B cell (primary cell): ENCODE measurements at regions not wholly inside any gene's neighbourhood (a gene's known extent, or its start where the extent isn't known, plus 50 kb on each side); places are given as distances from the start of the nearest gene placed in this dataset.

ENCODE experiments used
- ATAC-seq: fragments of 200-7000 bp; cut with Tn5 transposase; one replicate; pipeline ENCODE4 v1.10.0; 2021; ENCODE audit warnings: low read depth, mild to moderate bottlenecking, moderate number of reproducible peaks, moderate library complexity
- CTCF ChIA-PET: fragments of 350-600 bp; sonication (Branson Sonifier 250); formaldehyde crosslinking; loops from one replicate; lab custom pipeline; 2021; ENCODE audit warnings: antibody characterized with exemption, inconsistent platforms; lab: Charles Lee
- POLR2A ChIA-PET: fragments of 350-600 bp; sonication (Branson Sonifier 250); formaldehyde crosslinking; loops from one replicate; lab custom pipeline; 2021; ENCODE audit warnings: antibody characterized with exemption; lab: Charles Lee
- DNase-seq: peaks from one replicate; pipeline ENCODE4 v3.0.0; 2013
- H2AFZ ChIP-seq: 2 replicates; pipeline ENCODE4 v1.6.1; 2012; ENCODE audit warnings: mild to moderate bottlenecking, low read depth, low read length; ENCODE audit not compliant: insufficient read depth, poor library complexity, severe bottlenecking
- H3K27ac ChIP-seq, 2 donors: 1 replicate in 1 of 2; 2 replicates in 1 of 2; pipeline ENCODE4 v1.5.1; 2012 to 2013; ENCODE audit warnings: low read length in 2 of 2, mild to moderate bottlenecking in 2 of 2, moderate library complexity in 1 of 2
- H3K27me3 ChIP-seq, 4 experiments: fragments of 200-600 bp in 1 of 4; sonication (generic) in 1 of 4; replicated peaks in 1 of 4; 1 replicate in 2 of 4; 2 replicates in 2 of 4; pipeline versions ENCODE4 v1.6.1 to v1.7.0; 2013 to 2016; ENCODE audit warnings: low read length in 3 of 4, mild to moderate bottlenecking in 2 of 4, mixed read lengths in 1 of 4, moderate library complexity in 1 of 4; ENCODE audit not compliant: insufficient read depth in 4 of 4, control insufficient read depth in 3 of 4; ENCODE audit errors: control extremely low read depth in 1 of 4
- H3K36me3 ChIP-seq, 2 experiments: replicated peaks in 1 of 2; 1 replicate in 1 of 2; 2 replicates in 1 of 2; pipeline versions ENCODE4 v1.6.1 to v1.7.1; 2013; ENCODE audit warnings: low read length in 1 of 2; ENCODE audit not compliant: insufficient read depth in 2 of 2, control insufficient read depth in 1 of 2; ENCODE audit errors: control extremely low read depth in 1 of 2, extremely low read depth in 1 of 2
- H3K4me1 ChIP-seq, 2 donors: fragments of 200-600 bp in 1 of 2; sonication (generic) in 1 of 2; 1 replicate in 1 of 2; 2 replicates in 1 of 2; pipeline versions ENCODE4 v1.5.1 to v1.6.1; 2013 to 2017; ENCODE audit warnings: low read length in 2 of 2; ENCODE audit not compliant: control insufficient read depth in 2 of 2, insufficient read depth in 2 of 2
- H3K4me2 ChIP-seq: replicated peaks from 2 replicates; pipeline ENCODE3; 2012; ENCODE audit warnings: mild to moderate bottlenecking, low read depth, low read length; ENCODE audit not compliant: poor library complexity, severe bottlenecking
- H3K4me3 ChIP-seq, 5 experiments: fragments of 200-600 bp in 1 of 5; sonication (generic) in 1 of 5; 1 replicate in 3 of 5; 2 replicates in 2 of 5; pipeline versions ENCODE4 v1.5.1 to v1.7.0; 2011 to 2016; ENCODE audit warnings: low read length in 4 of 5, mild to moderate bottlenecking in 4 of 5, low read depth in 2 of 5, control low read depth in 1 of 5, moderate library complexity in 1 of 5; ENCODE audit not compliant: insufficient read depth in 1 of 5; ENCODE audit errors: control extremely low read depth in 1 of 5, extremely low read depth in 1 of 5
- H3K79me2 ChIP-seq: fragments of 200-600 bp; sonication (generic); one replicate; pipeline ENCODE4 v1.6.0; 2016; ENCODE audit warnings: low read length; ENCODE audit not compliant: control insufficient read depth, insufficient read depth
- H3K9ac ChIP-seq: fragments of 200-600 bp; sonication (generic); 2 replicates; pipeline ENCODE4 v1.6.1; 2017; ENCODE audit warnings: mild to moderate bottlenecking, low read length, moderate library complexity
- H3K9me3 ChIP-seq, 3 donors: one replicate each; pipeline versions ENCODE4 v1.6.1 to v1.7.1; 2013; ENCODE audit warnings: low read length in 2 of 3; ENCODE audit not compliant: control insufficient read depth in 2 of 3, insufficient read depth in 1 of 3; ENCODE audit errors: control extremely low read depth in 1 of 3
- H4K20me1 ChIP-seq: 2 replicates; pipeline ENCODE4 v1.6.0; 2012; ENCODE audit warnings: mild to moderate bottlenecking, low read length; ENCODE audit not compliant: insufficient read depth, control insufficient read depth, poor library complexity, severe bottlenecking
- H3K27ac Mint-ChIP-seq: one replicate; pipeline ENCODE4 v1.8.0; 2021; ENCODE audit warnings: mixed read lengths
- H3K27me3 Mint-ChIP-seq: one replicate; pipeline ENCODE4 v1.8.0; 2021; ENCODE audit warnings: mixed read lengths
- H3K4me1 Mint-ChIP-seq: one replicate; pipeline ENCODE4 v1.8.0; 2021; ENCODE audit warnings: mixed read lengths
- H3K4me3 Mint-ChIP-seq: one replicate; pipeline ENCODE4 v1.8.0; 2021; ENCODE audit warnings: mixed read lengths
- H3K9me3 Mint-ChIP-seq: one replicate; pipeline ENCODE4 v1.8.0; 2022; ENCODE audit warnings: mixed read lengths; ENCODE audit not compliant: insufficient read depth
- CTCF ChIP-seq: fragments of 200-600 bp; IDR thresholded peaks from one replicate; pipeline ENCODE4 v1.8.0; 2022; ENCODE audit warnings: antibody characterized with exemption, mild to moderate bottlenecking
- EZH2 ChIP-seq: IDR thresholded peaks from 2 replicates; pipeline ENCODE4 v1.6.1; 2012; ENCODE audit warnings: borderline replicate concordance, low read depth, mild to moderate bottlenecking, moderate library complexity, low read length; ENCODE audit not compliant: insufficient read depth, poor library complexity, severe bottlenecking
- WGBS: methylation state at CpG from one replicate; pipeline ENCODE4 v1.1.5; 2013; ENCODE audit warnings: missing lambda C conversion rate; ENCODE audit not compliant: insufficient coverage; 5-methylcytosine and 5-hydroxymethylcytosine counted together
- intact Hi-C: fragments of 100-400 bp; cut with micrococcal nuclease; formaldehyde crosslinking; loops from one replicate; pipeline ENCODE4 v1.10.0; 2022

DNA sequence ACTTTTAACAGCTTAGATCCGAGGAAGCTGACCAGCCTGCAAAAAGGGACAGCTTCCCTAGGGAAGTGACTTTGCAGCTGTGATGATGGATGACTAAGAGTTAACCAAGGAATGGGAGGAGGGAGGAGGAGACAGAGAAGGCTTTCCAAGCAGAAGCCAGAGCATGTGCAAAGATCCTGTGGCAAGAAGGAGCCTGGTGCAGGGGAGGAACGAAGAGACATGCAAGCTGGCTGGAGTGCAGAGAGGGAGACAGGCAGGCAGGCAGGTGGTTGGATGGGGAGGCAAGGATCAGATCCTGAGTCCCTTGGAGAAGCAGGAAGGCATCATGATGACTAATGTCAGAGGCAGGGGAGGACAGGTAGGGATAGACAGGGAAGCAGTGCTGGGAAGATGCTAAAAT lies 148.8 kb downstream of the PFKFB3 start:
- DNase-seq (no peak), ATAC-seq (no peak)
- Histone ChIP-seq H3K27ac (no peak overlapping the region), H2AFZ (no peak overlapping the region), H3K9me3 (peaks cover 0 to 13% (median 4%) of the 10 kb centered on the region in 3 donors), H3K4me3 (no peak overlapping the region), H4K20me1 (no peaks in the 10 kb centered on the region), H3K27me3 (peaks cover 0 to 5% (median 0%) of the 10 kb centered on the region in 4 experiments), H3K4me1 (peaks cover 42 to 45% of the 10 kb centered on the region in 2 donors), H3K4me2 (no peak overlapping the region), H3K36me3 (no peaks in the 10 kb centered on the region), H3K9ac (no peak overlapping the region), H3K79me2 (no peaks in the 10 kb centered on the region)
- ChIA-PET CTCF (interaction anchor here (1.4 to 9.7 kb wide), 3 partner anchors 32 to 150 kb away, joined by 3 to 158 read pairs (median 48); partner anchors contain the start of gene PFKFB3), POLR2A (interaction anchor here (1.0 kb wide), 1 partner anchor 31 kb away, joined by 3 read pairs; no protein-coding TSS in a partner anchor)
- TF ChIP-seq CTCF: no peak
- TF ChIP-seq EZH2: no peak
- peak overlapping the region; percentile 21 for H3K27ac Mint-ChIP-seq
- H3K4me1 Mint-ChIP-seq: peaks cover 46% of the 10 kb centered on the region
- H3K9me3 Mint-ChIP-seq: peaks cover 12% of the 10 kb centered on the region
- no peaks in the 10 kb centered on the region for H3K27me3 Mint-ChIP-seq
- H3K4me3 Mint-ChIP-seq: no peak overlapping the region
- WGBS: 93% methylated on average over 2 of the region's 2 CpGs
- intact Hi-C loops: no loop called here

- CTCF ChIA-PET: interaction anchor here (0.7 to 9.7 kb wide), 4 partner anchors 33 to 153 kb away, joined by 4 to 158 read pairs (median 6); partner anchors contain the start of gene PFKFB3
- H4K20me1 ChIP-seq: no peaks in the 10 kb centered on the region
- intact Hi-C loops: no loop called here
Measured at GRCh38 chr10:6353526-6353925, 150.8 kb downstream of the PFKFB3 start.

More at GRCh38 chr10:6353526-6353925, 150.8 kb downstream of the PFKFB3 start:
- Histone ChIP-seq H3K79me2 (no peaks in the 10 kb centered on the region), H3K36me3 (no peaks in the 10 kb centered on the region), H3K27ac (no peak overlapping the region), H3K4me3 (no peak overlapping the region), H3K9me3 (peaks cover 0 to 18% (median 5%) of the 10 kb centered on the region in 3 donors), H3K27me3 (peaks cover 0 to 5% (median 0%) of the 10 kb centered on the region in 4 experiments), H3K4me2 (no peak overlapping the region), H2AFZ (no peak overlapping the region), H3K4me1 (peaks cover 24 to 25% of the 10 kb centered on the region in 2 donors), H3K9ac (no peak overlapping the region)
- H3K9me3 Mint-ChIP-seq: peaks cover 15% of the 10 kb centered on the region
- DNase-seq (no peak), ATAC-seq (no peak)
- peaks cover 29% of the 10 kb centered on the region for H3K4me1 Mint-ChIP-seq
- no CpG with 5 or more reads among the region's 1 CpG for WGBS
- POLR2A ChIA-PET: no interaction called here
- no peaks in the 10 kb centered on the region for H3K27me3 Mint-ChIP-seq
- TF ChIP-seq CTCF: no peak
- no peak for TF ChIP-seq EZH2
- no peak overlapping the region for H3K4me3 Mint-ChIP-seq
- no peak overlapping the region for H3K27ac Mint-ChIP-seq
